ENCODE measurements at regions not wholly inside any gene's neighbourhood (a gene's known extent, or its start where the extent isn't known, plus 50 kb on each side); places are given as distances from the start of the nearest gene placed in this dataset.

DNA sequence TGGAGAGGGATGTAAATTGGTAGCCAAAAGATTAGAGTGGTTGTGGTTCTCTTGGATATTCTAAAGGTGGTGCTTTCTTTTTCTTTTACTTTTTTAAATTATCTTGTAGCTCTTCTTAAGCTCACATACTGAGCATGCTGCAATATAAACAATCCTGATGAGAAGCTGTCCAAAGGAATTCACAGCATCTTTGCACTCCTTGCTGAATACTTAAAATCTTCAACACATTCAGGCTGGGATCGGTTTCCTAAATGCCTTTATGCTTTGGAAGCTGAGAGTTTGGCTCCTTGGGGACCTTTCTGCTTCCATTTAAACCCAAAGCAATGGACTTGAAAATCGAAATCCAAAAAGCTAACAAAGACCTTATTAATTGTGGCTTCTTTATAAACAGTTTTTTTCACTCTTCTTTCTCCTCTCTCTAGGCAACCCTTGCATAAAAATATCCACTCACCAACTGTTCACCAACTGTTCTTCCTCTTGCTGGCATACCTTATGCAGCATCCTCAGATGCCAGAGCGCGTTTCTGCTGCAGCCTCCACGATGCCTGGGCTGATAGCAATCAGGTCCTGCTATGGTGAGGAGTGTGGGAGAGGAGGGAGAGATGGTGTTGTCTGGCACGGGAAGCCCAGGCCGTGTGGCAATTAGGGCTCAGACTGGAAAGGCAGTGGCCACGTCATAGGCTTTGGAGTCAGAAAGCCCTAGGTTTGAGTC lies 535.8 kb upstream of the DAB1 start:
- TF ChIP-seq RAD21 (CRISPR knock-in tag; conservative IDR thresholded peaks at IDR 0.05 in 1 of 2, IDR thresholded peaks at IDR 0.05 in 1 of 2) (no peak), CCNT2 (IDR thresholded peaks at IDR 0.05; ENCODE audit: borderline replicate concordance, extremely low read depth, insufficient read length, low read depth, low read length) (no peak), CHD2 (IDR thresholded peaks at IDR 0.05; ENCODE audit: low read depth, low read length) (no peak), CREM (IDR thresholded peaks at IDR 0.05; ENCODE audit: low read depth) (no peak), HNRNPK (IDR thresholded peaks at IDR 0.05; ENCODE audit: low read depth, low read length, poor library complexity, severe bottlenecking) (no peak), EP300 (IDR thresholded peaks at IDR 0.05; ENCODE audit: low read length) (no peak), MYC (IDR thresholded peaks at IDR 0.05; ENCODE audit: low read depth, low read length) (no peak), MYC (CRISPR knock-in tag; IDR thresholded peaks at IDR 0.05; ENCODE audit: borderline replicate concordance, low read depth) (no peak), FOXM1 (IDR thresholded peaks at IDR 0.05; ENCODE audit: low read depth) (no peak), FOXM1 (CRISPR knock-in tag; IDR thresholded peaks at IDR 0.05; ENCODE audit: low read depth) (no peak), ZNF431 (CRISPR knock-in tag; IDR thresholded peaks at IDR 0.05) (no peak), POLR2AphosphoS2 (IDR thresholded peaks at IDR 0.05; ENCODE audit: low read length) (no peak), NFYB (IDR thresholded peaks at IDR 0.05; ENCODE audit: extremely low read depth, insufficient read length) (no peak)
- TF ChIP-seq, protein P1, sequence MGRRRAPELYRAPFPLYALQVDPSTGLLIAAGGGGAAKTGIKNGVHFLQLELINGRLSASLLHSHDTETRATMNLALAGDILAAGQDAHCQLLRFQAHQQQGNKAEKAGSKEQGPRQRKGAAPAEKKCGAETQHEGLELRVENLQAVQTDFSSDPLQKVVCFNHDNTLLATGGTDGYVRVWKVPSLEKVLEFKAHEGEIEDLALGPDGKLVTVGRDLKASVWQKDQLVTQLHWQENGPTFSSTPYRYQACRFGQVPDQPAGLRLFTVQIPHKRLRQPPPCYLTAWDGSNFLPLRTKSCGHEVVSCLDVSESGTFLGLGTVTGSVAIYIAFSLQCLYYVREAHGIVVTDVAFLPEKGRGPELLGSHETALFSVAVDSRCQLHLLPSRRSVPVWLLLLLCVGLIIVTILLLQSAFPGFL (CRISPR knock-in tag; IDR thresholded peaks at IDR 0.05), result no peak
- TF ChIP-seq, protein P2, sequence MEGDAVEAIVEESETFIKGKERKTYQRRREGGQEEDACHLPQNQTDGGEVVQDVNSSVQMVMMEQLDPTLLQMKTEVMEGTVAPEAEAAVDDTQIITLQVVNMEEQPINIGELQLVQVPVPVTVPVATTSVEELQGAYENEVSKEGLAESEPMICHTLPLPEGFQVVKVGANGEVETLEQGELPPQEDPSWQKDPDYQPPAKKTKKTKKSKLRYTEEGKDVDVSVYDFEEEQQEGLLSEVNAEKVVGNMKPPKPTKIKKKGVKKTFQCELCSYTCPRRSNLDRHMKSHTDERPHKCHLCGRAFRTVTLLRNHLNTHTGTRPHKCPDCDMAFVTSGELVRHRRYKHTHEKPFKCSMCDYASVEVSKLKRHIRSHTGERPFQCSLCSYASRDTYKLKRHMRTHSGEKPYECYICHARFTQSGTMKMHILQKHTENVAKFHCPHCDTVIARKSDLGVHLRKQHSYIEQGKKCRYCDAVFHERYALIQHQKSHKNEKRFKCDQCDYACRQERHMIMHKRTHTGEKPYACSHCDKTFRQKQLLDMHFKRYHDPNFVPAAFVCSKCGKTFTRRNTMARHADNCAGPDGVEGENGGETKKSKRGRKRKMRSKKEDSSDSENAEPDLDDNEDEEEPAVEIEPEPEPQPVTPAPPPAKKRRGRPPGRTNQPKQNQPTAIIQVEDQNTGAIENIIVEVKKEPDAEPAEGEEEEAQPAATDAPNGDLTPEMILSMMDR (IDR thresholded peaks at IDR 0.05 in 2 of 3, conservative IDR thresholded peaks at IDR 0.05 in 1 of 3; ENCODE audit: insufficient read depth in 2 of 3, low read depth in 1 of 3, low read length in 3 of 3), result no peak

Measured in K562 (cell line).